Urinary bladder (tissue), 3 donors: ENCODE measurements at regions not wholly inside any gene's neighbourhood (a gene's known extent, or its start where the extent isn't known, plus 50 kb on each side); places are given as distances from the start of the nearest gene placed in this dataset.

ENCODE experiments used
- DNase-seq: peaks from one replicate; pipeline ENCODE4 v3.0.0-alpha.2; 2015; ENCODE audit errors: extremely low spot score
- H3K27ac ChIP-seq: one replicate; pipeline ENCODE4 v1.5.1; 2013; ENCODE audit warnings: low read depth, mild to moderate bottlenecking, moderate library complexity
- H3K36me3 ChIP-seq: one replicate; pipeline ENCODE4 v1.6.1; 2013; ENCODE audit warnings: mild to moderate bottlenecking, moderate library complexity; ENCODE audit not compliant: insufficient read depth
- H3K4me1 ChIP-seq: one replicate; pipeline ENCODE4 v1.6.1; 2013; ENCODE audit warnings: mild to moderate bottlenecking, moderate library complexity; ENCODE audit not compliant: insufficient read depth
- H3K4me3 ChIP-seq: one replicate; pipeline ENCODE4 v1.5.1; 2013; ENCODE audit warnings: low read depth, low read length
- WGBS: extraction: QIAGEN DNeasy Blood & Tissue Kit; methylation state at CpG from one replicate; pipeline ENCODE4 v1.1.7; 2013; 5-methylcytosine and 5-hydroxymethylcytosine counted together
- donor health status: healthy with polysubstance abuse.
- donor health status: healthy.

DNA sequence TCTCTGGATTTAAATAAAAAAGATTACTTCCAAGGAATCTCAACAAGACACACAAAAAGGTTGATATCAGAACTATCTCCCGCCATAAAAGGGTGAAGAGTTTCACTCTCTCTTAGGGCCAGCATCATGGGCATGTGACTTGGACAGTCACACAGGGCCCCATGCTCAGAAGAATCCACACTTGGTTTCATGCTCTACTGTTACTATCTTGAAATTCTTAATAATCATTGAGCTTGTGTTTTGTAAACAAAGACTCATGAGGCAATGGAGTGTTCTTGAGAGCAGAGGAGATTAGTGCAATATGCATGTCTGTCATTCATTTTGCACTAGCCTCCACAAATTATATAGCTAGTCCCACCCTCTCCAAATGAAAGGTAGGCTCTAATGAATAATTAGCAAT lies 58.4 kb downstream of the HMHB1 start:
- DNase-seq, result no peak
- Histone ChIP-seq H3K4me1 (no peaks in the 10 kb centered on the region), H3K27ac (no peak overlapping the region), H3K36me3 (no peaks in the 10 kb centered on the region), H3K4me3 (no peak overlapping the region)
- 89% methylated on average over 1 of the region's 1 CpG for WGBS

DNA sequence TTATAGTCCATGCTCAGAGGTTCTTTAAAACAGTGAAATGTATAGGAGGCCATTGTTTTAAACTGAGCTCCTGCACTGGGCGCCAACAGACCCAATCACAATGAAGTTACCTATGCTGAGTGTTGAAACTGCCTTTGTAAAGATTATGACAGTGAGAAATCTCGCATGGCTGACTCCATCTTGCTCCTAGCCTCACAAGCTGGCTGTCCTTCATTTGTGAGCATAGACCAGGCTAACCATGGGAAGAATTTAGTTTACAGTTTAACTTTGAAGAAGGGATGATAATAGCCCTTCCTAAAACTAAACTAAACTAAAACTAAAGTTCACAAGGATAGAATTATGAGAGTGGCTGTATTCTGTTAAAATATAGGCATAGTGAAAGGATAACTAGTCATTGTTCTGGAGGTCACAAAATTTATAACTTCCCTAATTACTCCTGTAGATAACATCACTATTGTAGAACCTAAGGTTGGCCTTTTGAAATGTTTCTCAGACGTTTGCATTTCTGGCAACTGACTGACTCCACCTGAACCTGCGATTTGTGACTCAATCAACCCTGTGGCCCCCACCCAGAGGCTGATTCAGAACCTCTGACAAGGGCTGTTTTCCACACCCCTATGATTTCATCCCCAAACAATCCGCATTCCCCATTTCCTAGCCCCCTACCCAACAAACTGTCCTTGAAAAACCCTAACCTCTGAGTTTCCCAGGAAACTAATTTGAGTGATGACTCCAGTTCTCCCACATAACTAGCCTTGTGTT lies 59.1 kb downstream of the HMHB1 start:
- no peaks in the 10 kb centered on the region for H3K36me3 ChIP-seq
- H3K27ac ChIP-seq, result no peak overlapping the region
- H3K4me1 ChIP-seq, result no peaks in the 10 kb centered on the region
- 76% methylated on average over 5 of the region's 5 CpGs for WGBS
- DNase-seq, result no peak
- H3K4me3 ChIP-seq, result no peak overlapping the region

GRCh38 chr5:143871672-143872071 lies 59.7 kb downstream of the HMHB1 start:
- no peaks in the 10 kb centered on the region for H3K36me3 ChIP-seq
- DNase-seq, result no peak
- H3K27ac ChIP-seq, result no peak overlapping the region
- H3K4me3 ChIP-seq, result no peak overlapping the region
- 83% methylated on average over 2 of the region's 2 CpGs for WGBS
- H3K4me1 ChIP-seq, result no peaks in the 10 kb centered on the region

DNA sequence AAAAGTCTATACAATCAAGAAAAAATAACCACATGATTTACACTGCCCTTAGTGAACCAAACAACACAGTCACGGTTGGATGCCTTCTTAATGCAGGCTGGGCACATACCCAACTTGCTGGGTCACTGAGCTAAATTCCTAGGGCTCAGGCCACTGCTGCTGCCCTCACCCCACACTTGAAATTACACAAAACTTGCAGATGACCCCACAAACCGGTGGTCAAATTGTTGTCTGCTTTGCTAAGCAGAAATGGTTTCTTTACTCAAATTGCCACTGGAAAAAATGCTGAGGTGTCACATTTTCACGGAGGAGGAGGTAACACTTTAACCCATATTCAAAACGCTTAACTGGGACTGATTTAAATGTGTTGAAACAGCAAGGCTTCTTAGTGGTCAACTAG lies 62.4 kb downstream of the HMHB1 start:
- Histone ChIP-seq H3K4me3 (no peak overlapping the region), H3K36me3 (no peaks in the 10 kb centered on the region), H3K27ac (no peak overlapping the region), H3K4me1 (no peaks in the 10 kb centered on the region)
- DNase-seq, result no peak
- WGBS, result 50% methylated on average over 4 of the region's 4 CpGs

DNA sequence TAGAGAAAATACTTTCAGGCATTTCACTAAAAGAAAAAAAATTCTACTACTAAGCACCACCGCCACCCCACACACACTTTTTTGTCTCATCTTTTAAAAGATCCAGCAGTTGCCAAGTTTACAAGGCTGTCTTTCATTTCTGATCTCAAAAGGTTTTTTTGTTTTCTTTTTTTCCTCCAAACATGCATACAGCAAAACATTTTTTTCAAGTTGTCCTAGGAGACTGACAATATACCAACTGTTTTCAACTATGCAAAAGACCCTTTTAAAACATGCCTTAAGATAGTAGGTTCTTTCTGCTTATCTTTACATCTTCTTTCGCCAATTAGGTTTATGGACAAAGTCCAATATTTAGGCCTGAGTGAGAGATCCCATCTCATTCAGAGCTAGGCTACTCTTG lies 65.2 kb downstream of the HMHB1 start:
- WGBS, result 90% methylated on average over 2 of the region's 2 CpGs

DNA sequence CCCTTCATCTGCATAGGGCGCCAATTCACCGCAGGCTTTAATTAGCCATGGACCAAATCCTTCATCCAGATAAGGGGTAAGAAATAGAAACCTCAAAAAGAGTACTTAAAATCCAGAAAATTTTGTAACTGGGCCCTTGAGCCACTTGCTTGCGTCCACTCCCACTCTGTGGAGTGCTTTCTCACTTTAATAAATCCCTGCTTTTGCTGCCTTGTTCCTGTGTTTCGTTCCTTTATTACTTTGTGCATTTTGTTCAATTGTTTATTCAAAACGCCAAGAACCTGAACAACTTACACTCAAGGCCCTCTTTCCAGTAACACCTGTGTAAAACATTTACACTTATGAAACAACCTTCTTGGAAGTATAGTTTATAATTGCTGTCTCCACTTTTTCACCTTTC lies 66.5 kb downstream of the HMHB1 start:
- H3K36me3 ChIP-seq, result no peaks in the 10 kb centered on the region
- no peak overlapping the region for H3K27ac ChIP-seq
- DNase-seq, result no peak
- 94% methylated on average over 5 of the region's 5 CpGs for WGBS
- no peaks in the 10 kb centered on the region for H3K4me1 ChIP-seq
- no peak overlapping the region for H3K4me3 ChIP-seq

More for the DNA sequence above, 65.2 kb downstream of the HMHB1 start:
- no peak for DNase-seq
- Histone ChIP-seq H3K27ac (no peak overlapping the region), H3K4me3 (no peak overlapping the region), H3K36me3 (no peaks in the 10 kb centered on the region), H3K4me1 (no peaks in the 10 kb centered on the region)

GRCh38 chr5:143879646-143880045 lies 67.7 kb downstream of the HMHB1 start:
- WGBS, result 60% methylated on average over 3 of the region's 3 CpGs
- Histone ChIP-seq H3K4me1 (no peaks in the 10 kb centered on the region), H3K27ac (no peak overlapping the region), H3K4me3 (no peak overlapping the region), H3K36me3 (no peaks in the 10 kb centered on the region)
- no peak for DNase-seq

GRCh38 chr5:143880178-143880577 lies 68.2 kb downstream of the HMHB1 start:
- Histone ChIP-seq H3K27ac (no peak overlapping the region), H3K4me1 (no peaks in the 10 kb centered on the region), H3K36me3 (no peaks in the 10 kb centered on the region), H3K4me3 (no peak overlapping the region)
- no peak for DNase-seq
- 81% methylated on average over 6 of the region's 6 CpGs for WGBS

DNA sequence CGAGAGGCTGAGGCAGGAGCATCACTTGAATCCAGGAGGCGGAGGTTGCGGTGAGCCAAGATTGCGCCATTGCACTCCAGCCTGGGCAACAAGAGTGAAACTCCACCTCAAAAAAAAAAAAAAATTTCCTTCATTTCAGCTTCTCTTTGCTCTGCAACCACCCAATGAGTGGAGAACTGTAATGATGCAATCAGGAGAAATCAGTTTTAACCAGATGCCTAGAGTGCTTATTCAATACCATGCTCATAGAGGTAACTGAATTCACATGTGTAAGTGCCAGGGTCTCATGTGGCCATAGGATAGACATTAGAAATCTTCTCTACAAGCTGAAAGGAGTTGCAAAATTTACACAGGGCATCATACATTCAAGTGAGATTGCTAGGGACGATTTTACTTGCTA lies 70.6 kb downstream of the HMHB1 start:
- Histone ChIP-seq H3K4me1 (no peaks in the 10 kb centered on the region), H3K27ac (no peak overlapping the region), H3K36me3 (no peaks in the 10 kb centered on the region), H3K4me3 (no peak overlapping the region)
- WGBS, result 91% methylated on average over 5 of the region's 5 CpGs
- no peak for DNase-seq

DNA sequence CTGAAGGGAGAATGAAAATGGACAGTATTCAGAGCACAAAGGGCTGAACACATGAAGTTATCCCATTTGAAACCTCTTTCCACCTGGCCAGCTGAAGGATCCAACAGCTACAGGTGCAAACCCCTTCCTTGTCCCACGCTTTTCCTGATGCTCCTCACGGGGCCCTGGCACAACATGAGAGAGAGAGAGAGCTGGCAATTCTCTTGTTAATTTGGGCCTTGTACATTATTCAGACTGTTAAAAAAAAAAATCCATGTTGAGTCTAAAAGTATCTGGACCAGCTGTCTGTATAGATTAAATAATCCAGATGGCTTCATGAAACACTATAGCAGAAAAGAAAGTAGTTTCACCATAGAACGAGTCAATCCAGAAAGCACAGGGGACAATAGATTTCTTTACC lies 74.1 kb downstream of the HMHB1 start:
- WGBS, result 69% methylated on average over 3 of the region's 3 CpGs
- H3K36me3 ChIP-seq, result no peaks in the 10 kb centered on the region
- H3K4me1 ChIP-seq, result no peaks in the 10 kb centered on the region
- no peak overlapping the region for H3K4me3 ChIP-seq
- DNase-seq, result no peak
- H3K27ac ChIP-seq, result no peak overlapping the region

DNA sequence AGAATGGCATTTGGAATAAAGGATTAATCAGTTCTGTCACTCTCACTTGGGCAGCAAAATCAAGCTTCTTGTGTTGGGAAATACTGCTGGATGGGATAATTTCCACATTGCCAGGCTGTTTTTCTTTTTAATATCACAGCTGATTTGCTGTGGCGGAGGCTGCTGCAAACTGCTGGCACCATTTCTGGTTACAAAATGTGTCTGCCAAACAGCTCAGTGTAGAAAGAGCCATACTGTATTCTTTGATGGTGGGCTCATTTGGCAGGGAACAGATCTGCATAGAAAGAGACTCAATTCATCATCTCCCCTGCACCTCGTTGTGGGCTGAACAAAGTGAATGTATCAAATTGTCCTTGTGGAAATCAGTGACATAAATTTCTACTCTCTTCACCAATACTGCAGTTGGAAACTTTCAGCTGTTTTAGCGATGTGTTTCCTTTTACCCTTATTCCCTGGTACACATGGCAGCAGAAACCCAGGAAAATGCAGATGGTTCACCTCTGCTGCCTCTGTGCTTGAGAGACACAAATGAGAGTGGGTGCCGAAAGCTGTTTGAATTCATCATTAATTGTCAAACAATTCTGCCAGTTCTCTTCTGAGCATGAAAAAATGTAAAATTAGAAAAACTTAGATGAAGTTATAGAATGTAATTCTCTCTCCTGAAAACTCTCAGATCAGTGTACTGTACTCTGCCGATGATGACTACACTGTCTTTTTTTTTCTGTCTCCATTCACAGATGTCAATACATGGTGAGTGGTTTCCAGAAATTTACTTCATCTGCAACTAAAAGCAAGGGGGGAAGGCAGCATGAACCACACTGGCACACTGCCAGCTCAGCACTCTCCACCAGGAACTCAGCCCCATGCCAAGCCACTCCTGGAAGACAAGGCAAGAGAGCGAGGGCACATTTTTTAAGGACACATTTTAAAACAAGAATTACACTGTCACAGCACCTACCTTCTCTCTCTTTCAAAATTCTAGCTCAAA lies 75.0 kb downstream of the HMHB1 start:
- no peak overlapping the region for H3K4me3 ChIP-seq
- no peaks in the 10 kb centered on the region for H3K4me1 ChIP-seq
- no peak for DNase-seq
- WGBS, result 61% methylated on average over 6 of the region's 6 CpGs
- no peak overlapping the region for H3K27ac ChIP-seq
- no peaks in the 10 kb centered on the region for H3K36me3 ChIP-seq

DNA sequence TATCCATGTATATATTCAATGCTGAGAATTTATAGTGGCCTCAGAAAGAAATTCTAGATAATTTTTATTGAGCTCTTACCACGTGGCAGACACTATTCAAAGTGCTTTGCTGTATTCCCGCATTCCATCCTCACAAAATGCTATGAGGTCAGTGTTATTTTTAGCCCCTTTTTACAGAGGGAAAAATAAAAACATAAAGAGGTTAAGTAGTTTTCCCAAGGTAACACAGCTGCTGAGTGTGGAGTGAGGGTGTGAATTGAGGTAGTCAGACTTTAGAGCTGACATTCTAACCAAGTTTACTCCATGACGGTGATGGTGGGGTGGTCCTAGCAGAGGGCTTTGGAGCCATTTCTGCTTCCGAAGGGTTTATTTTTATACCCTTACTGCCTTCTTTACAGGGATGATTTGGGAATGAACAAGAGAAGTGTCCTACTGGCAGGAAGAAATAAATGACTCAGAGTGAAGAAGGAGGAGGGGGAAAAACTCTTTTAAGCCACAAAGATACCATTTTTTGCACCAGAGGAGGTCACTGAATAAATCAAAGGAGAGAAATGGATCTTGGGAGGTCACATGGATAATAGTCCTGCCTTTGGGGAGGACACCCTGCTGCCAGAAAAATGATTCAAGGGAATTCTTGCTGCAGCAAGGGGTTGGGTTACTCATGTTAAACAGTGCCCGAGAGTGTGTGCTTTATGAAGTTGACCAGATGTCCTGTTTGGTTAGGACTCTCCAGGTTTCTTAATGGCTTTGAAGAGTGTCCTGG lies 76.1 kb downstream of the HMHB1 start:
- Histone ChIP-seq H3K36me3 (no peaks in the 10 kb centered on the region), H3K4me1 (no peaks in the 10 kb centered on the region), H3K27ac (no peak overlapping the region), H3K4me3 (no peak overlapping the region)
- DNase-seq, result no peak
- WGBS, result 41% methylated on average over 5 of the region's 5 CpGs

DNA sequence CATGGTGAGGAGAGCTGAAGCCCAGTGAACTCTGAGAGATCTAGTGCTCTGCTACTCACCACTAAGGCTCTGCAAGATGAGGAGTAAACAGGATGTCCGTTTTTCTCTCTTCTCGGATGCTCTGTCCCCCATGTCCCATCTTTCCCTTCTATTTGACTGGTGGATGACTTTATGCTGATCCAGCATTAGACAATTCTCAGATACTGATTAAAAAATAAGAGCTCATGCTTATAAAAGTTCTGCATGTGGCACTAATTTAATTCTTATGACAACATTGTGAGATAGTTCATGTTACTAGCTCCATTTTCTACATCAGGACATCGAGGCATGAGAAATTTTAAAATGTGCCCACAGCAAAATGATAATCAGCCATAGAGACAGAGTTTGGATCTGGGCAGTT lies 77.0 kb downstream of the HMHB1 start:
- Histone ChIP-seq H3K4me1 (no peaks in the 10 kb centered on the region), H3K4me3 (no peak overlapping the region)
- 89% methylated on average over 3 of the region's 3 CpGs for WGBS

More for the DNA sequence above, 77.0 kb downstream of the HMHB1 start:
- Histone ChIP-seq H3K36me3 (no peaks in the 10 kb centered on the region), H3K27ac (no peak overlapping the region)
- no peak for DNase-seq
